Memory B cell (primary cell): ENCODE measurements at regions not wholly inside any gene's neighbourhood (a gene's known extent, or its start where the extent isn't known, plus 50 kb on each side); places are given as distances from the start of the nearest gene placed in this dataset.
"Not testable (repeated sequence)": the region's sequence is repeated elsewhere in the genome, so short reads cannot be mapped to it uniquely, and the experiment has no call there.

Experiments
- ATAC-seq: fragments of 150-1000 bp; cut with Tn5 transposase; 2 replicates; pipeline ENCODE4 v1.10.0; 2021; ENCODE audit warnings: low read depth, mild to moderate bottlenecking, moderate library complexity
- DNase-seq, 2 donors: peaks; one replicate each; pipeline ENCODE4 v3.0.0; 2022; ENCODE audit warnings: low spot score in 2 of 2
- H3K27ac Mint-ChIP-seq: one replicate; pipeline ENCODE4 v1.8.0; 2022; ENCODE audit warnings: mild to moderate bottlenecking, moderate library complexity, mixed read lengths
- H3K27me3 Mint-ChIP-seq: one replicate; pipeline ENCODE4 v1.8.0; 2022; ENCODE audit warnings: mixed read lengths
- H3K36me3 Mint-ChIP-seq: one replicate; pipeline ENCODE4 v1.8.0; 2022; ENCODE audit warnings: mild to moderate bottlenecking, mixed read lengths
- H3K4me1 Mint-ChIP-seq: one replicate; pipeline ENCODE4 v1.8.0; 2022; ENCODE audit warnings: mixed read lengths
- H3K4me3 Mint-ChIP-seq: one replicate; pipeline ENCODE4 v1.8.0; 2022; ENCODE audit warnings: mild to moderate bottlenecking, moderate library complexity, mixed read lengths
- H3K9me3 Mint-ChIP-seq: one replicate; pipeline ENCODE4 v1.8.0; 2022; ENCODE audit warnings: mixed read lengths

DNA sequence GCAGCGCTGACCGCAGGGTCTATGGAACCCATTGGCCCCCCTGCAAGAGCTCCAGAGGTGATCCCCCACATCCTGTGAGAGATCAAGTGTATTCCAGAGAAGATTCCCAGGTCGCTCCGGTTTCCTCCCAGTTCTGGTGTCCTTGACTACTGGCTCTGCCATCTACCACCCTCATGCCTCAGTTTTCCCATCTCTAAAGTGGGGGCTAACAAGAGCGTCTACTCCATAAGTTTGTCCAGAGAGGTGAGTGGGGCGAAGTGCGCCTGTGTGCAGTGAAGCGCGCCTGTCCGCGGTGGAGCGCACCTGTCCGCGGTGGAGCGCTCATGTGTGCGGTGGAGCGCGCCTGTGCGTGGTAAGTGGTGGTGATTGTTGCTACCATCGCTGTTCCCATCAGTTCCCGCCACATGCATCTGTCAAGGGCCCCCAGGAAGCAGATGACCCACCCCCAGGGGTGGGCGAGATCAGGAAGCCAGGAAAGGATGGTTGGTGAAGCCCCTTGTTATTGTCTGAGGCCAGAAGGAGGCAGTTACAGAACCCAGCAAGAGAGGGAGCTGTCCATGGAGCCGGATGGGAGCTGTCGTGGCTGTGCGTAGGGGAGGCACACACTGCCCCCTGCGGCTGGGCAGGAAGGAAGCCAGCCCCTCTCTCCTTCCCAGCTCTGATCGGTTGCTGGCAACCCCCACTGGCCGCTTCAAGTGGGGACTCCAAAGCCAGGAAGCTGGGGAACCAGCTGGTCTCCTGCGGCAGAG, 73.2 kb upstream of the FGF3 start:
- Mint-ChIP-seq H3K4me1 (peaks cover 5% of the 10 kb centered on the region), H3K36me3 (no peaks in the 10 kb centered on the region), H3K4me3 (no peak overlapping the region), H3K27ac (no peak overlapping the region), H3K27me3 (peaks cover 22% of the 10 kb centered on the region), H3K9me3 (no peaks in the 10 kb centered on the region)
- no peak for DNase-seq
- ATAC-seq, result no peak

DNA sequence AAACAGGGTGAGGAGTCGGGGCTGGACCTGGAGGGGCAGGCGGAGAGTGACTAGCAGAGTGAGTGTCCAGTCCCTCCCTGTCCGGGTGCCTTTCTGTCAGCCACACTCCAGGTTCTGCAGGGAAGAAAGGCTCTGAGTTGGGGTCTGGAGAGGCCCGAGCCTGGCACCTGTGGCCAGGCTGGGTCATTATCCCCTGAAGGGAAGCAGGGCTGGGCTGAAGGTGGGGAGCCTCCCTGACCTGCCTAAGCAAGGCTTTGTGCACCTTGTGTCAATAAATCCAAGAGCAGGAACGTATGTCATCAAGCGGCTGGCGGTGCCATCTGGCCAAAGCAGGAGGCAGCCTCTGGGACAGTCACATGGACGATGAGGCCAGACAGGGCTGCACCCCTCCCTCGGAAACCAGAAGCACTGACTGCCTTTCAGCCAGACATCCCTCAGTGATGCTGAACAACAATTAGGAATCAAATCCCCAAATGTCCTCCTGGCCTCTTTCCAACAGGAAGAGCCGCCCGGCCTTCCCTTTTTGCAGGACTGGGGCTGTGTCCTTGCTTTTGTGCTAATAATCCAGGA, 73.9 kb upstream of the FGF3 start:
- Mint-ChIP-seq H3K27me3 (peaks cover 21% of the 10 kb centered on the region), H3K36me3 (no peaks in the 10 kb centered on the region), H3K4me3 (no peak overlapping the region), H3K9me3 (no peaks in the 10 kb centered on the region), H3K4me1 (peaks cover 4% of the 10 kb centered on the region), H3K27ac (no peak overlapping the region)
- DNase-seq (no peak), ATAC-seq (no peak)

DNA sequence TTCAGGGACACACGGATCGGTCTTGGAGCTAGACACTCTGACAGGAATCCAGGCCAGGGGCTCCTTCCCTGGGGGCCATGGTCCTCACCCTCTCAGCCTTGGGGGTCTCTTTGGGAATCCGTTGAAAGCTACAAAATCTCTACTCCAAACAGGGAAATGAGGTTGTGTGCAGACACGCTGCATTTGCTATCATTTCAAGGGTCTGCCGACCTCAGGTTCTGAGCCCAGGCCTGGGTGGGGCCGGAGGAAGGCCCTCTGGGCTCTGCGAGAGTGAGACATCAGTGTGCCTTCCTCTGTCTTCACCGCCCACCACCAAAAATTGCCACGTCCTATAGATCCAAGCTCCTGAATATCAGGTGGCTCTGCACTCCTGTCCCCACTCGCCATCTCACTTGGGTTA, 74.4 kb upstream of the FGF3 start:
- Mint-ChIP-seq H3K4me1 (no peaks in the 10 kb centered on the region), H3K36me3 (no peaks in the 10 kb centered on the region), H3K9me3 (no peaks in the 10 kb centered on the region), H3K4me3 (no peak overlapping the region), H3K27me3 (peaks cover 18% of the 10 kb centered on the region), H3K27ac (no peak overlapping the region)
- DNase-seq (no peak), ATAC-seq (no peak)

DNA sequence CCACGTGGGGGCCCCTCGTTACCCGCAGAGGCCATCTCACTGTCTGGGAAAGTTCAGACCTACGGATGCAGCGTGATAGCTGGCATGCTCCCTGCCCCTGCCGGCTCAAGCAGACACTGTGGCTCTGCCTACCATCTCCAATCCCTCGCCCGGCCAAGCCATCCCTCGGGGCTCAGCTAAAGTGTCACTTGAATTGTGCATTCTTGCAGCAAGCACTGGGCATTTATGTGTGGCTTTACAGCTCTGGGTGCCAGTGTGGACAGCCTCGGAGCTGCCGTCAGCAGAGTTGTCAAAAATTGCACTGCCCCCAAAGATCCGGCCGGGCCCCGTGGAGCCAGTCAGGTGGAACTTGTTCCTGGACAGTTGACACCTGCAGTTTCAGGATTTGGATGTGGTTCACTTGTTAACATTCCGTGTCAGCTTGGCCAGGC, 75.0 kb upstream of the FGF3 start:
- ATAC-seq, result no peak
- DNase-seq, result no peak
- Mint-ChIP-seq H3K36me3 (no peaks in the 10 kb centered on the region), H3K27ac (no peak overlapping the region), H3K4me1 (no peaks in the 10 kb centered on the region), H3K4me3 (no peak overlapping the region), H3K27me3 (peaks cover 16% of the 10 kb centered on the region), H3K9me3 (no peaks in the 10 kb centered on the region)

GRCh38 chr11:69894648-69895047, 75.4 kb upstream of the FGF3 start:
- Mint-ChIP-seq H3K27ac (no peak overlapping the region), H3K27me3 (peaks cover 16% of the 10 kb centered on the region), H3K4me3 (no peak overlapping the region), H3K4me1 (no peaks in the 10 kb centered on the region), H3K36me3 (no peaks in the 10 kb centered on the region), H3K9me3 (no peaks in the 10 kb centered on the region)
- ATAC-seq (no peak), DNase-seq (no peak)

- ATAC-seq, result no peak
- Mint-ChIP-seq H3K4me1 (no peaks in the 10 kb centered on the region), H3K27me3 (peaks cover 20% of the 10 kb centered on the region), H3K4me3 (no peak overlapping the region), H3K36me3 (no peaks in the 10 kb centered on the region), H3K9me3 (no peaks in the 10 kb centered on the region), H3K27ac (no peak overlapping the region)
- DNase-seq, result no peak
These were observed 77.0 kb upstream of the FGF3 start for GRCh38 chr11:69896250-69896649.

GRCh38 chr11:69898123-69898522, 78.9 kb upstream of the FGF3 start:
- H3K4me1 Mint-ChIP-seq, result no peaks in the 10 kb centered on the region
- DNase-seq, result no peak
- ATAC-seq, result no peak
- H3K9me3 Mint-ChIP-seq, result no peaks in the 10 kb centered on the region
- H3K27me3 Mint-ChIP-seq, result peaks cover 13% of the 10 kb centered on the region
- no peak overlapping the region for H3K4me3 Mint-ChIP-seq
- H3K27ac Mint-ChIP-seq, result no peak overlapping the region
- no peaks in the 10 kb centered on the region for H3K36me3 Mint-ChIP-seq

GRCh38 chr11:69899957-69900821, 81.0 kb upstream of the FGF3 start:
- no peak for DNase-seq
- Mint-ChIP-seq H3K27me3 (peaks cover 9% of the 10 kb centered on the region), H3K9me3 (no peaks in the 10 kb centered on the region), H3K27ac (no peak overlapping the region), H3K4me3 (no peak overlapping the region), H3K36me3 (no peaks in the 10 kb centered on the region), H3K4me1 (no peaks in the 10 kb centered on the region)
- ATAC-seq, result no peak

DNA sequence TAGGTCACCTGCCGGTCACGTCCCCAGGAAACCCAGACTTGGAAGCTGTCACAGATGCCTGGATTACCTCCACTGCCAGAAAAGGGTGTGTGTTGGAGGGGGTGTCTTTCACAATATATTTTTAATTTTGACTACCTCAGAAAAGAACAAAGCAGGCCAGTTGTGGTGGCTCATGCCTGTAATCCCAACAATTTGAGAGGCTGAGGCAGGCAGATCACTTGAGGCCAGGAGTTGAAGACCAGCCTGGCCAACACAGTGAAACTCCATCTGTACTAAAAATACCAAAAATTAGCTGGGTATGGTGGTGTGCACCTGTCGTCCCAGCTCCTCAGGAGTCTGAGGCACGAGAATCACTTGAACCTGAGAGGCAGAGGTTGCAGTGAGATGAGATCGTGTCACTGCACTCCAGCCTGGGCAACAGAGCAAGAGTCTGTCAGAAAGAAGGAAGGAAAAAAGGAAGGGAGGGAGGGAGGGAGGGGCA, 81.6 kb upstream of the FGF3 start:
- ATAC-seq, H3K27me3 Mint-ChIP-seq, H3K4me3 Mint-ChIP-seq, H3K4me1 Mint-ChIP-seq, H3K27ac Mint-ChIP-seq, H3K36me3 Mint-ChIP-seq, H3K9me3 Mint-ChIP-seq, DNase-seq: not testable (repeated sequence)

DNA sequence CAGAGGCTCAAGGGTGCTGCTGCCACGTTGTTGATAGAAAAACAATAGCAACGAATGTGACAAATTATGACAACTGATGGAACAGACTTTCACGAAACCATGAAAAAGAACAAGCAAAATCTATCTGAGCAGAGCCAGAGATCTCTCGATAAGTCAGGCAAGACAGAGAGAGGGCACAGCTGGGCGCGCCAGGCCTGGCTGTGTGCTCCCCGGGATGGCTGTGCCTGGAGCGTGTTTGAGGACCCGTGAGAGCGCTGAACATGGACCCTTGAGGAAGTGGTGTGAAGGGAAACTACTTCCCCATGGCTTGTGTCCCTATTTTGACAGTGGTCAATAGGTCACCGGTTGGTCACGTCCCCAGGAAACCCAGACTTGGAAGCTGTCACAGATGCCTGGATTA, 83.1 kb upstream of the FGF3 start:
- no peak for ATAC-seq
- Mint-ChIP-seq H3K4me1 (no peaks in the 10 kb centered on the region), H3K27me3 (peaks cover 17% of the 10 kb centered on the region), H3K9me3 (no peaks in the 10 kb centered on the region), H3K36me3 (no peaks in the 10 kb centered on the region), H3K4me3 (no peak overlapping the region), H3K27ac (no peak overlapping the region)
- no peak for DNase-seq

GRCh38 chr11:69903211-69903610, 84.0 kb upstream of the FGF3 start:
- Mint-ChIP-seq H3K9me3 (no peaks in the 10 kb centered on the region), H3K27me3 (peaks cover 17% of the 10 kb centered on the region), H3K4me1 (no peaks in the 10 kb centered on the region), H3K4me3 (no peak overlapping the region), H3K27ac (no peak overlapping the region), H3K36me3 (no peaks in the 10 kb centered on the region)
- DNase-seq, result no peak
- no peak for ATAC-seq

DNA sequence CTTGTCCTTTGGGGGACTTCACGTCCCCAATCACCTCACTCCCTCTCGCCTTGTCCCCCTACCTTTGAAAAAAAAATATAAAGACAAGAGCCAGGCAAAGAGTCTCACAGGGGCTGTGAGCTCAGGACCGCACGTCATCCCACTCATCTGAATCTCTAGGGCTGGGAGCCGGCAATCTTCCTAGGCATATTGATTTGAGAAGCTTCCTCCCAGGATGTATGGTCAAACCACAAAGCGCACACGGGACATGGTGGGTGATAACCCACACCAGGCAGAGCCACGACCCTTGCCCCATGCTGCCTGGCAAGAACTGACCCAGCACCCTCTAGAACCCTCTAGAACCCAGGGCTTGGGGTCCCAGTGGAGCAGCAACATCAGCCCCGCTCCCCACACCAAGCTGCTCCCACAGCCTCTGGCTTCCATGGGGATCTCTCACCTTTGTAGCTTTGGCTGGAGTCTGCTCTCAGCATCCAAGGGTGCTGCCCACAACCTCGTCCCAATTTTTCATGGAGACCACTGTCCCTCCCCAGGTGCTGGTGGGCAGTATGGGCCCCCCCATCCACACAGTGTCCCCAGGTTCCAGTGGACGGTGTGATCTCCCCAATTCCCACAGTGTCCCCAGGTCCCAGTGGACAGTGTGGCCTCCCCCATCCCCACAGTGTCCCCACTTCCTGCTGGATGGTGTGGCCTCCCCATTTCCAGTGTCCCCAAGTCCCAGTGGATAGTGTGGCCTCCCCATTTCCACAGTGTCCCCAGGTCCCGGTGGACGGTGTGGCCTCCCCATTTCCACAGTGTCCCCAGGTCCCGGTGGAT, 85.2 kb upstream of the FGF3 start:
- H3K36me3 Mint-ChIP-seq, result no peaks in the 10 kb centered on the region
- no peaks in the 10 kb centered on the region for H3K4me1 Mint-ChIP-seq
- DNase-seq (no peak), ATAC-seq (no peak)
- H3K27ac Mint-ChIP-seq, result no peak overlapping the region
- no peaks in the 10 kb centered on the region for H3K9me3 Mint-ChIP-seq
- no peak overlapping the region for H3K4me3 Mint-ChIP-seq
- peaks cover 20% of the 10 kb centered on the region for H3K27me3 Mint-ChIP-seq

- Mint-ChIP-seq H3K27ac (no peak overlapping the region), H3K4me1 (no peaks in the 10 kb centered on the region), H3K27me3 (peaks cover 16% of the 10 kb centered on the region), H3K36me3 (no peaks in the 10 kb centered on the region), H3K9me3 (no peaks in the 10 kb centered on the region), H3K4me3 (no peak overlapping the region)
- DNase-seq (no peak), ATAC-seq (no peak)
These were observed 85.8 kb upstream of the FGF3 start for GRCh38 chr11:69904974-69905535.
